Fibroblast of lung (primary cell): ENCODE measurements at regions not wholly inside any gene's neighbourhood (a gene's known extent, or its start where the extent isn't known, plus 50 kb on each side); places are given as distances from the start of the nearest gene placed in this dataset.
"Not testable (repeated sequence)": the region's sequence is repeated elsewhere in the genome, so short reads cannot be mapped to it uniquely, and the experiment has no call there.

ENCODE experiments used
- DNase-seq, 2 donors: peaks; one replicate each; pipeline versions ENCODE4 v3.0.0 to v3.0.0-alpha.2; 2010; ENCODE audit warnings: low read depth in 2 of 2
- H2AFZ ChIP-seq: 2 replicates; pipeline ENCODE4 v1.5.1; 2012; ENCODE audit warnings: low read length, control low read depth, inconsistent platforms
- H3K27ac ChIP-seq: 2 replicates; pipeline ENCODE4 v1.5.1; 2011; ENCODE audit warnings: low read length, control low read depth; ENCODE audit not compliant: insufficient read depth
- H3K27me3 ChIP-seq: 2 replicates; pipeline ENCODE4 v1.5.1; 2011; ENCODE audit warnings: mild to moderate bottlenecking, low read length; ENCODE audit not compliant: control insufficient read depth, insufficient read depth
- H3K36me3 ChIP-seq: 2 replicates; pipeline ENCODE4 v1.5.1; 2011; ENCODE audit warnings: low read length; ENCODE audit not compliant: control insufficient read depth, insufficient read depth
- H3K4me1 ChIP-seq: 2 replicates; pipeline ENCODE4 v1.5.1; 2011; ENCODE audit warnings: low read length; ENCODE audit not compliant: control insufficient read depth, insufficient read depth; ENCODE audit errors: extremely low read depth
- H3K4me2 ChIP-seq: 2 replicates; pipeline ENCODE4 v1.5.1; 2011; ENCODE audit warnings: low read length, control low read depth; ENCODE audit not compliant: insufficient read depth; ENCODE audit errors: extremely low read depth
- H3K4me3 ChIP-seq, 4 experiments: fragments of 200-600 bp in 1 of 4; sonication (generic) in 1 of 4; replicated peaks in 1 of 4; 2 replicates each; pipeline ENCODE4 v1.5.1; 2011 to 2016; ENCODE audit warnings: low read length in 4 of 4, low read depth in 3 of 4, mild to moderate bottlenecking in 3 of 4, control low read depth in 2 of 4, inconsistent platforms in 1 of 4, mixed read lengths in 1 of 4; ENCODE audit not compliant: insufficient read depth in 1 of 4; ENCODE audit errors: control extremely low read depth in 1 of 4
- H3K79me2 ChIP-seq: 2 replicates; pipeline ENCODE4 v1.5.1; 2012; ENCODE audit warnings: mild to moderate bottlenecking, low read length, inconsistent platforms; ENCODE audit not compliant: control insufficient read depth, insufficient read depth
- H3K9ac ChIP-seq: 2 replicates; pipeline ENCODE4 v1.5.1; 2011; ENCODE audit warnings: mild to moderate bottlenecking, low read length, control low read depth; ENCODE audit not compliant: insufficient read depth
- H3K9me3 ChIP-seq: 2 replicates; pipeline ENCODE4 v1.5.1; 2012; ENCODE audit warnings: low read depth, low read length; ENCODE audit not compliant: control insufficient read depth, insufficient read depth
- H4K20me1 ChIP-seq: 2 replicates; pipeline ENCODE4 v1.5.1; 2011; ENCODE audit warnings: low read length; ENCODE audit not compliant: control insufficient read depth, insufficient read depth; ENCODE audit errors: extremely low read depth
- EZH2 ChIP-seq: IDR thresholded peaks from 2 replicates; pipeline ENCODE4 v1.5.1; 2012; ENCODE audit warnings: low read length, control low read depth, mild to moderate bottlenecking; ENCODE audit errors: missing control alignments
- TF ChIP-seq, protein P1 (sequence below), 2 donors: IDR thresholded peaks in 1 of 2; conservative IDR thresholded peaks in 1 of 2; 1 replicate in 1 of 2; 2 replicates in 1 of 2; pipeline ENCODE4 v1.5.1; 2011 to 2012; ENCODE audit warnings: low read length in 2 of 2, control low read depth in 1 of 2, inconsistent platforms in 1 of 2, low read depth in 1 of 2, mild to moderate bottlenecking in 1 of 2

DNA sequence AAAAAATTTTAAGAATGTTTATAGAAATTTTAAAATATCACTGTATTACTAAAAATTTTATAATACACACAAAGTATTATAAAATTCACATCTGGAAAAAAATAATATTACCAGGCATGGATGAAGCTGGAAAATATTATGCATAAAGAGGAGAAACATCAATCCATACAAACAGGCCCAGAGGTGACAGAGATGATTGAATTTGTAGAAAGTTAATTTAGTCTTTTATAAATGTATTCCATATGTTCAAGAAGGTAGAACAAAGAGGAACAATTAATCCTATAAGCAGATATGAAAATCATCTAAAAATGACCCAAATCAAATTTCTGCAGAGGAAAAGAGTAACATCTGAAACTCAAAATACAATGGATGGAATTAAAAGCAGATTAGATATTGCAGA lies 605.2 kb upstream of the CELF4 start:
- no peaks in the 10 kb centered on the region for H3K4me1 ChIP-seq
- TF ChIP-seq, protein P1, sequence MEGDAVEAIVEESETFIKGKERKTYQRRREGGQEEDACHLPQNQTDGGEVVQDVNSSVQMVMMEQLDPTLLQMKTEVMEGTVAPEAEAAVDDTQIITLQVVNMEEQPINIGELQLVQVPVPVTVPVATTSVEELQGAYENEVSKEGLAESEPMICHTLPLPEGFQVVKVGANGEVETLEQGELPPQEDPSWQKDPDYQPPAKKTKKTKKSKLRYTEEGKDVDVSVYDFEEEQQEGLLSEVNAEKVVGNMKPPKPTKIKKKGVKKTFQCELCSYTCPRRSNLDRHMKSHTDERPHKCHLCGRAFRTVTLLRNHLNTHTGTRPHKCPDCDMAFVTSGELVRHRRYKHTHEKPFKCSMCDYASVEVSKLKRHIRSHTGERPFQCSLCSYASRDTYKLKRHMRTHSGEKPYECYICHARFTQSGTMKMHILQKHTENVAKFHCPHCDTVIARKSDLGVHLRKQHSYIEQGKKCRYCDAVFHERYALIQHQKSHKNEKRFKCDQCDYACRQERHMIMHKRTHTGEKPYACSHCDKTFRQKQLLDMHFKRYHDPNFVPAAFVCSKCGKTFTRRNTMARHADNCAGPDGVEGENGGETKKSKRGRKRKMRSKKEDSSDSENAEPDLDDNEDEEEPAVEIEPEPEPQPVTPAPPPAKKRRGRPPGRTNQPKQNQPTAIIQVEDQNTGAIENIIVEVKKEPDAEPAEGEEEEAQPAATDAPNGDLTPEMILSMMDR (conservative IDR thresholded peaks at IDR 0.05 in 1 of 2, IDR thresholded peaks at IDR 0.05 in 1 of 2; ENCODE audit: low read depth in 1 of 2, low read length in 2 of 2) = no peak
- TF ChIP-seq EZH2 = no peak
- H3K4me2 ChIP-seq = no peak overlapping the region
- H4K20me1 ChIP-seq = no peaks in the 10 kb centered on the region
- H3K4me3 ChIP-seq = no peak overlapping the region
- no peak overlapping the region for H2AFZ ChIP-seq
- no peaks in the 10 kb centered on the region for H3K36me3 ChIP-seq
- no peak for DNase-seq
- no peaks in the 10 kb centered on the region for H3K9me3 ChIP-seq
- no peaks in the 10 kb centered on the region for H3K79me2 ChIP-seq
- no peak overlapping the region for H3K9ac ChIP-seq
- H3K27ac ChIP-seq = no peak overlapping the region
- H3K27me3 ChIP-seq = no peaks in the 10 kb centered on the region

DNA sequence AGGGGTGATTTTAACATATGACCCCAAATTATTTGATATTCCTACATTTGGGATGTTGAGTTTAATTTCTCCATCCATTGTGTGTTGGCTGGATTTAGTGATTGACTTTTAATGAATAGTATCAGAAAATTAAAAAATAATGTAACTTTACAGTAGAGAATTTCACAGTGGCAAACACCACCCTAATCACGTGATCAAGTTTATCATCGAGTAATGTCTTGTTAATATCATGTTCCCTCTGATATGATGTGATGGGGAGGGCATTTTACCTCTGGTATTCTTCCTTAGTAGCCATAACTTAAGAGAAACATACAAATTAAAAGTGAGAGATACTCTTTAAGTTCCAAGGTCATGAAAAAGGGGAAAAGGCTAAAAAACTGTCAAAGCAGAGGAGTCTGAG lies 602.0 kb upstream of the CELF4 start:
- no peak overlapping the region for H2AFZ ChIP-seq
- no peaks in the 10 kb centered on the region for H3K79me2 ChIP-seq
- TF ChIP-seq, protein P1 (conservative IDR thresholded peaks at IDR 0.05 in 1 of 2, IDR thresholded peaks at IDR 0.05 in 1 of 2; ENCODE audit: low read depth in 1 of 2, low read length in 2 of 2) = no peak
- no peak for TF ChIP-seq EZH2
- H3K27ac ChIP-seq = no peak overlapping the region
- no peaks in the 10 kb centered on the region for H3K4me1 ChIP-seq
- H3K4me2 ChIP-seq = no peak overlapping the region
- no peak overlapping the region for H3K4me3 ChIP-seq
- no peaks in the 10 kb centered on the region for H3K27me3 ChIP-seq
- H3K9ac ChIP-seq = no peak overlapping the region
- no peaks in the 10 kb centered on the region for H3K36me3 ChIP-seq
- H3K9me3 ChIP-seq = no peaks in the 10 kb centered on the region
- H4K20me1 ChIP-seq = no peaks in the 10 kb centered on the region
- no peak for DNase-seq

DNA sequence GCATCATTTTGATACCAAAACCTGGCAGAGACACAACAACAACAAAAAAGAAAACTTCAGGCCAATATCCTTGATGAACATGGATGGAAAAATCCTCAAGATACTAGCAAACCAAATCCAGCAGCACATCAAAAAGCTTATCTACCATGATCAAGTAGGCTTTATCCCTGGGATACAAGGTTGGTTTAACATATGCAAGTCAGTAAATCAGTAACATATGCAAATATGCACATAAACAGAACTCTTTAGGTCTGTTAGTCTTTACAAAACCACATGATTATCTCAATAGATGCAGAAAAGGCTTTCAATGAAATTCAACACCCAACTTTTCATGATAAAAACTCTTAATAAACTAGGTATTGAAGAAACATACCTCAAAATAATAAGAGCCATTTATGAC lies 587.5 kb upstream of the CELF4 start:
- DNase-seq, H3K4me2 ChIP-seq, H3K4me3 ChIP-seq, H3K79me2 ChIP-seq, H3K4me1 ChIP-seq, H3K9ac ChIP-seq, H4K20me1 ChIP-seq, H3K9me3 ChIP-seq, H3K27ac ChIP-seq, H2AFZ ChIP-seq, H3K27me3 ChIP-seq, H3K36me3 ChIP-seq: not testable (repeated sequence)

DNA sequence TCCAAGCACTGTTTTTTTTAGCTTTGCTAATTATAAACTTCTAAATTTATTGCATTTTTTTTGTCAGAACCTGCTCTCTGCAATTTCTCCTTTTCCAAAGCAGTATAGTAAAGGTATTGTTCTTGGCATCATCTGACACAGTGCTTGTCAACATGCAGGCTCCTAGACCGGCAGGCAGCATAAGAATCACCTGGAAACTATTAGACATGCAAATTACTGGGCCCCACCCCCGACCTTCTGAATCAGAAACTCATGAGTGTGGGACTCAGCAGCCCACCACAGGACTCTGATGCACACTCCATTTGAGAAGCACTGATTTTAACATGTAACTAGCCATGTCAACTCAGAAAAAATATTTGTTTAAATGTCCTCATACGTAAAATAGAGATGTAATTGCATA lies 551.1 kb upstream of the CELF4 start:
- no peak overlapping the region for H2AFZ ChIP-seq
- H3K27me3 ChIP-seq = no peaks in the 10 kb centered on the region

More for the DNA sequence above, 551.1 kb upstream of the CELF4 start:
- H3K79me2 ChIP-seq = no peaks in the 10 kb centered on the region
- no peak overlapping the region for H3K9ac ChIP-seq
- H3K36me3 ChIP-seq = no peaks in the 10 kb centered on the region
- no peak for TF ChIP-seq EZH2
- TF ChIP-seq, protein P1 (conservative IDR thresholded peaks at IDR 0.05 in 1 of 2, IDR thresholded peaks at IDR 0.05 in 1 of 2; ENCODE audit: low read depth in 1 of 2, low read length in 2 of 2) = no peak
- no peak overlapping the region for H3K4me3 ChIP-seq
- H3K27ac ChIP-seq = no peak overlapping the region
- no peaks in the 10 kb centered on the region for H4K20me1 ChIP-seq
- no peak overlapping the region for H3K4me2 ChIP-seq
- no peak for DNase-seq
- H3K9me3 ChIP-seq = no peaks in the 10 kb centered on the region
- no peaks in the 10 kb centered on the region for H3K4me1 ChIP-seq
